HEK293T (cell line): ENCODE measurements at regions not wholly inside any gene's neighbourhood (a gene's known extent, or its start where the extent isn't known, plus 50 kb on each side); places are given as distances from the start of the nearest gene placed in this dataset.

Experiments used
- ARNT ChIP-seq: fragments of 450-650 bp; IDR thresholded peaks from 2 replicates; pipeline ENCODE4 v1.6.1; 2017; ENCODE audit warnings: mild to moderate bottlenecking
- BHLHE40 ChIP-seq: fragments of 450-650 bp; IDR thresholded peaks from 2 replicates; pipeline ENCODE4 v1.6.1; 2016; ENCODE audit warnings: mild to moderate bottlenecking, moderate library complexity, borderline replicate concordance
- ELF4 ChIP-seq: fragments of 450-650 bp; IDR thresholded peaks from 2 replicates; pipeline ENCODE4 v1.6.1; 2017; ENCODE audit warnings: antibody characterized with exemption
- FOXA1 ChIP-seq: fragments of 450-650 bp; IDR thresholded peaks from 2 replicates; pipeline ENCODE4 v1.6.1; 2016; ENCODE audit warnings: mild to moderate bottlenecking
- FOXK2 ChIP-seq: fragments of 450-650 bp; IDR thresholded peaks from 2 replicates; pipeline ENCODE4 v1.6.1; 2016; ENCODE audit warnings: mild to moderate bottlenecking
- FOXM1 ChIP-seq: fragments of 450-650 bp; IDR thresholded peaks from 2 replicates; pipeline ENCODE4 v1.6.1; 2017; ENCODE audit warnings: mild to moderate bottlenecking, borderline replicate concordance
- HDGF ChIP-seq: fragments of 450-650 bp; IDR thresholded peaks from 2 replicates; pipeline ENCODE4 v1.6.1; 2017; ENCODE audit warnings: antibody characterized with exemption, borderline replicate concordance
- L3MBTL2 ChIP-seq: fragments of 450-650 bp; conservative IDR thresholded peaks from 2 replicates; pipeline ENCODE4 v1.6.1; 2016; ENCODE audit warnings: mild to moderate bottlenecking
- LEF1 ChIP-seq: fragments of 450-650 bp; IDR thresholded peaks from 2 replicates; pipeline ENCODE4 v1.6.1; 2017; ENCODE audit warnings: mild to moderate bottlenecking, borderline replicate concordance
- NFRKB ChIP-seq: fragments of 450-650 bp; IDR thresholded peaks from 2 replicates; pipeline ENCODE4 v1.6.1; 2016; ENCODE audit warnings: mild to moderate bottlenecking, moderate library complexity
- SP1 ChIP-seq: fragments of 450-650 bp; IDR thresholded peaks from 2 replicates; pipeline ENCODE4 v1.6.1; 2017
- SUZ12 ChIP-seq: fragments of 450-650 bp; IDR thresholded peaks from 2 replicates; pipeline ENCODE4 v1.6.1; 2016; ENCODE audit warnings: mild to moderate bottlenecking
- TARDBP ChIP-seq: fragments of 450-650 bp; IDR thresholded peaks from 2 replicates; pipeline ENCODE4 v1.6.1; 2016
- TF ChIP-seq, protein P1 (sequence below): fragments of 450-650 bp; IDR thresholded peaks from 2 replicates; pipeline ENCODE4 v1.6.1; 2016

DNA sequence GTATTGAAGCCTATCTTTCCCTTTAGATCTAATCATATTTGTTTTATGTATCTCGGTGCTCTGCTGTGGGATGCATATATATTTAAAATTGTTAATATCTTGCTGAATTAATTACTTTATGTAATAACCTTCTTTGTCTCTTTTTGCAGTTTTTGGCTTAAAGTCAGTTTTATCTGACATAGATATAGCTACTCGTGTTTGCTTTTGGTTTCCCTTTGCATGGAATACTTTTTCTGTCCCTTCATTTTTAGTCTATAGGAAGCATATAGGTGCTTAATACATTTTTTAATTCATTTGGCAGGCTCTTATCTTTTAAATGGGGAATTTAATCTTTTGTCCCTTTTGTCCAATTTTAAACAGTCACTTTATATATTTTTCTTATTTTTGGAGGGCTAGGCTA is 360.6 kb upstream of the PRR16 start:
- TF ChIP-seq SP1 (no peak), ARNT (no peak), BHLHE40 (no peak), LEF1 (no peak), HDGF (no peak), TARDBP (no peak), FOXA1 (no peak), FOXM1 (no peak), L3MBTL2 (no peak), NFRKB (no peak), ELF4 (no peak), SUZ12 (no peak), FOXK2 (no peak)
- TF ChIP-seq, protein P1, sequence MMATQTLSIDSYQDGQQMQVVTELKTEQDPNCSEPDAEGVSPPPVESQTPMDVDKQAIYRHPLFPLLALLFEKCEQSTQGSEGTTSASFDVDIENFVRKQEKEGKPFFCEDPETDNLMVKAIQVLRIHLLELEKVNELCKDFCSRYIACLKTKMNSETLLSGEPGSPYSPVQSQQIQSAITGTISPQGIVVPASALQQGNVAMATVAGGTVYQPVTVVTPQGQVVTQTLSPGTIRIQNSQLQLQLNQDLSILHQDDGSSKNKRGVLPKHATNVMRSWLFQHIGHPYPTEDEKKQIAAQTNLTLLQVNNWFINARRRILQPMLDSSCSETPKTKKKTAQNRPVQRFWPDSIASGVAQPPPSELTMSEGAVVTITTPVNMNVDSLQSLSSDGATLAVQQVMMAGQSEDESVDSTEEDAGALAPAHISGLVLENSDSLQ, result no peak
